KMS-11 (cell line): ENCODE measurements at regions not wholly inside any gene's neighbourhood (a gene's known extent, or its start where the extent isn't known, plus 50 kb on each side); places are given as distances from the start of the nearest gene placed in this dataset.

Source experiments
- H2AFZ ChIP-seq: fragments of 200-600 bp; sonication (generic); 2 replicates; pipeline ENCODE4 v1.6.1; 2016; ENCODE audit warnings: antibody characterized with exemption, mixed run types, low read depth
- H3K27ac ChIP-seq: fragments of 200-600 bp; sonication (generic); 2 replicates; pipeline ENCODE4 v1.6.1; 2016; ENCODE audit warnings: mild to moderate bottlenecking, mixed run types
- H3K27me3 ChIP-seq: fragments of 200-600 bp; sonication (generic); 2 replicates; pipeline ENCODE4 v1.6.1; 2017; ENCODE audit warnings: mild to moderate bottlenecking, low read depth, mixed run types, moderate library complexity; ENCODE audit not compliant: insufficient read depth
- H3K36me3 ChIP-seq: fragments of 200-600 bp; sonication (generic); 2 replicates; pipeline ENCODE4 v1.6.1; 2017; ENCODE audit warnings: mild to moderate bottlenecking, mixed run types; ENCODE audit not compliant: insufficient read depth
- H3K4me1 ChIP-seq: fragments of 200-600 bp; sonication (generic); 2 replicates; pipeline ENCODE4 v1.6.1; 2016; ENCODE audit warnings: mild to moderate bottlenecking, low read depth, mixed run types; ENCODE audit not compliant: poor library complexity, severe bottlenecking
- H3K4me2 ChIP-seq: fragments of 200-600 bp; sonication (generic); 2 replicates; pipeline ENCODE4 v1.7.0; 2016; ENCODE audit warnings: mild to moderate bottlenecking, mixed run types
- H3K4me3 ChIP-seq: fragments of 200-600 bp; sonication (generic); IDR thresholded peaks from 2 replicates; pipeline ENCODE4 v1.6.1; 2017; ENCODE audit warnings: low read depth, low read length, mixed read lengths; ENCODE audit not compliant: insufficient read depth
- H3K79me2 ChIP-seq: fragments of 200-600 bp; sonication (generic); 2 replicates; pipeline ENCODE4 v1.6.1; 2016; ENCODE audit warnings: low read depth, mixed run types; ENCODE audit not compliant: insufficient read depth
- H3K9ac ChIP-seq: fragments of 200-600 bp; sonication (generic); 2 replicates; pipeline ENCODE4 v1.6.1; 2016; ENCODE audit warnings: mild to moderate bottlenecking, mixed run types
- H4K20me1 ChIP-seq: fragments of 200-600 bp; sonication (generic); 2 replicates; pipeline ENCODE4 v1.6.1; 2016; ENCODE audit warnings: mild to moderate bottlenecking, mixed run types; ENCODE audit not compliant: insufficient read depth
- TF ChIP-seq, protein P1 (sequence below): fragments of 200-600 bp; sonication (generic); conservative IDR thresholded peaks from 2 replicates; pipeline ENCODE4 v1.6.1; 2017; ENCODE audit warnings: low read depth, mild to moderate bottlenecking, antibody characterized with exemption, low read length, moderate library complexity, mixed read lengths

DNA sequence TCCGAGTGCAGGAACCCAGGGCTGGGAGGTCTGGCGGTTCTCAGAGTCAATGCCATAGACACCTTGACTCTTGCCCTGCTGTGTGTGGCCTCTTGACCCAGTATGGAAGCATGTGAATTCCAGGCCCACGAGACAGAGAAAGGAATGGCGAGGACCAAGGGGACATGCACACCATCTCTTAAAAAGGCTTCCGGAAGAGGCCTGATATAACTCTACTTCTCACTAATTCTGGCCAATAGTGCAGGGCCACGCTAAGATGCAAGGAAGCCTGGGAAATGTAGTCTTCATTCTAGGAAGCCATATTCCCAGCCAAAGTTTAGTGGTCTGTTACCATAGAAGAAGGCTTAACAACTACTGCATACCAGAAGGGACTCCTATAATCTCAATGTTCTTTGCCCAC is 177.0 kb upstream of the KCNG1 start:
- Histone ChIP-seq H4K20me1 (no peaks in the 10 kb centered on the region), H3K9ac (no peak overlapping the region), H2AFZ (no peak overlapping the region), H3K4me1 (no peaks in the 10 kb centered on the region), H3K27me3 (no peaks in the 10 kb centered on the region), H3K36me3 (no peaks in the 10 kb centered on the region), H3K79me2 (no peaks in the 10 kb centered on the region), H3K27ac (no peak overlapping the region), H3K4me2 (no peak overlapping the region), H3K4me3 (no peak overlapping the region)
- TF ChIP-seq, protein P1, sequence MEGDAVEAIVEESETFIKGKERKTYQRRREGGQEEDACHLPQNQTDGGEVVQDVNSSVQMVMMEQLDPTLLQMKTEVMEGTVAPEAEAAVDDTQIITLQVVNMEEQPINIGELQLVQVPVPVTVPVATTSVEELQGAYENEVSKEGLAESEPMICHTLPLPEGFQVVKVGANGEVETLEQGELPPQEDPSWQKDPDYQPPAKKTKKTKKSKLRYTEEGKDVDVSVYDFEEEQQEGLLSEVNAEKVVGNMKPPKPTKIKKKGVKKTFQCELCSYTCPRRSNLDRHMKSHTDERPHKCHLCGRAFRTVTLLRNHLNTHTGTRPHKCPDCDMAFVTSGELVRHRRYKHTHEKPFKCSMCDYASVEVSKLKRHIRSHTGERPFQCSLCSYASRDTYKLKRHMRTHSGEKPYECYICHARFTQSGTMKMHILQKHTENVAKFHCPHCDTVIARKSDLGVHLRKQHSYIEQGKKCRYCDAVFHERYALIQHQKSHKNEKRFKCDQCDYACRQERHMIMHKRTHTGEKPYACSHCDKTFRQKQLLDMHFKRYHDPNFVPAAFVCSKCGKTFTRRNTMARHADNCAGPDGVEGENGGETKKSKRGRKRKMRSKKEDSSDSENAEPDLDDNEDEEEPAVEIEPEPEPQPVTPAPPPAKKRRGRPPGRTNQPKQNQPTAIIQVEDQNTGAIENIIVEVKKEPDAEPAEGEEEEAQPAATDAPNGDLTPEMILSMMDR, result no peak

DNA sequence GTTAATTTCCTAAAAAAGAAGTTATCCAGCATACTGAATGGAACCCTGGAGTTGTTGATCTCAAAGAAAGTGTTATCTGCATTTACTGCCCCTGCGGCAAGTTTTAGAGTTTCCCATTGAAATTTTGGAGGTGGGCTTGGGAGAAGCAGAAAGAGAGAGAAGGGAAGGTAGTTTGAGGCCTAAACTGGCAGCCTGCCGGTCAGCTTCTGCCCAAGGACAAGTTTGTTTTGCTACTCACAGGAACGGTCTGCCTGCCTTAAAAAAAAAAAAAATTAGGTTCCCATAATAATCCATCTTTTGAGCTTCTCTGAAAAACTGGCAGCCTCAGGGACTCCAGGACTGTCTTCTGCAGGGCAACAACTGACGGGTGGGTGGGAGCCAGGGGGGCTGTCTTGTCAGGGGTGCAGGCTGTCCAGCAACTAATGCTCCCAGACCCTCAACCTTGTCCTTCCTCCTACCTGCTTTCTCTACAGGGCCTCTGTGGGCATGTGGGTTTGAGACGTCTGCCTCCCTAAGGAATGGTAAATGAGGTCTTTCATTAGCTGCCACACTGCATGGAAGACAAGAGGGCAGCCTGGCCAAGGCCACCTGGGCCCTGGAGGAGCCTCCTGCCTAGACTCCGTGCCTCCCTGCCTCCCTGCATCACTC is 176.1 kb upstream of the KCNG1 start:
- Histone ChIP-seq H3K4me2 (no peak overlapping the region), H3K4me3 (no peak overlapping the region), H2AFZ (no peak overlapping the region), H3K36me3 (no peaks in the 10 kb centered on the region), H3K9ac (no peak overlapping the region), H3K4me1 (no peaks in the 10 kb centered on the region), H3K79me2 (no peaks in the 10 kb centered on the region), H3K27me3 (no peaks in the 10 kb centered on the region), H4K20me1 (no peaks in the 10 kb centered on the region), H3K27ac (no peak overlapping the region)
- TF ChIP-seq, protein P1, result no peak

DNA sequence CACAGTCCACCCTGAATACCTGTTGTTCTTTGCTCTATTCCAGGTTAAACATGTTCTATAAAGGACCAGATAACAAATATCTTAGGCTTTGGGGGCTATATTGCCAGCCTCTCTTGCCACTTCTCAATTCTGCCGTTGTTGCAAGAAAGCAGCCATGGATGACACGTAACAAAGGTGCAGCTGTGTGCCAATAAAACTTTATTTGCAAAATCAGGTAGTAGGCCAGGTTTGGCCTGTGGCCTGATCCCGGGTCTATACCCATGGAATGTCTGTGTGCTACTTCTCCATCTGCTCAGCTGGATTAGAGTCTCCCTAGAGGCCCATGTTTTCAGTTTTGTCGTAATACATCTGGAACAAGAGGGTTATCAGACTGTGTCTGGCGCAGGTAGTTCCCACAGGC is 175.3 kb upstream of the KCNG1 start:
- Histone ChIP-seq H3K27ac (no peak overlapping the region), H4K20me1 (no peaks in the 10 kb centered on the region), H3K79me2 (no peaks in the 10 kb centered on the region), H3K36me3 (no peaks in the 10 kb centered on the region), H3K4me1 (no peaks in the 10 kb centered on the region), H3K4me3 (no peak overlapping the region), H2AFZ (no peak overlapping the region), H3K27me3 (no peaks in the 10 kb centered on the region), H3K9ac (no peak overlapping the region), H3K4me2 (no peak overlapping the region)
- TF ChIP-seq, protein P1, result no peak

DNA sequence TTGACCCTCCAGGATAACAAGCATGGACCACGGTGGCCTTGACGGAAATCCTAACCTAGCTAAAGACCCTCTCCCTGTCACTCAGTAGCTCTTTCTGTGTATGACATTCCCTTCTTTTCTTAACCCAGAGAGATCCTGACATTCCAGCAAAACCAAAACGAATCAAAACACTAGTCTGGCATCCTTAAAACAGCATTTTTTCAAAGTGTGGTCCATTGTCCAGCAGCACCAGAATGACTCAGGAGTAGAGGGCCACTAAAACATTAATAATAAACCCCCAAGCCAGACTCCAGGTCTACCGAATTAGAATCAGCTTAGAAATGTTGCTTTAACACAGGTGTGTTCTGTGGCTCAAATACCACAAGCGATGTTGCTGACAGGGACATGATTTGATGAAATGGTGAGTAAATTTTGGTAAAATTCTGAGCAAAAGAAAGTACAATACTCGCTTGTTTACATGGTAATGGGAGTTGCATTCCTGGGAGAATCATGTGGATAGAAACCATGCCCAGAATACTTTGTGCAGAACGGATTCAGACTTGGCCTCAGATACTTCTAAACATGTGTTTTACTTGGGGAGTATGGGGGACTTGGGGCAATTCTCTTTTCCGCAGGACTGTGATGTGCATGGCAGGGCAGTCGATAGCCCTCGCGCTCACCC is 174.2 kb upstream of the KCNG1 start:
- Histone ChIP-seq H3K27ac (no peak overlapping the region), H3K9ac (no peak overlapping the region), H3K4me1 (no peaks in the 10 kb centered on the region), H2AFZ (no peak overlapping the region), H3K4me2 (no peak overlapping the region), H3K79me2 (no peaks in the 10 kb centered on the region), H3K4me3 (no peak overlapping the region), H3K27me3 (no peaks in the 10 kb centered on the region), H4K20me1 (no peaks in the 10 kb centered on the region), H3K36me3 (no peaks in the 10 kb centered on the region)
- TF ChIP-seq, protein P1, result no peak
